Liver (tissue), 8 donors: ENCODE measurements at regions not wholly inside any gene's neighbourhood (a gene's known extent, or its start where the extent isn't known, plus 50 kb on each side); places are given as distances from the start of the nearest gene placed in this dataset.

Source experiments
- DNase-seq: peaks from one replicate; pipeline ENCODE4 v3.0.0-alpha.2; 2017; ENCODE audit warnings: low spot score
- H3K27ac ChIP-seq, 2 donors: one replicate each; pipeline ENCODE4 v1.7.0; 2013; ENCODE audit warnings: inconsistent platforms in 2 of 2, low read length in 2 of 2, control low read depth in 1 of 2, low read depth in 1 of 2, mild to moderate bottlenecking in 1 of 2
- H3K27me3 ChIP-seq, 4 donors: one replicate each; pipeline versions ENCODE4 v1.6.1 to v1.7.0; 2013; ENCODE audit warnings: low read length in 3 of 4, inconsistent platforms in 1 of 4, mild to moderate bottlenecking in 1 of 4, moderate library complexity in 1 of 4; ENCODE audit not compliant: control insufficient read depth in 4 of 4, insufficient read depth in 4 of 4
- H3K36me3 ChIP-seq, 4 donors: one replicate each; pipeline versions ENCODE4 v1.6.1 to v1.7.0; 2013; ENCODE audit warnings: low read length in 3 of 4, mild to moderate bottlenecking in 3 of 4, low read depth in 1 of 4, moderate library complexity in 1 of 4; ENCODE audit not compliant: control insufficient read depth in 4 of 4, insufficient read depth in 3 of 4
- H3K4me1 ChIP-seq, 4 donors: one replicate each; pipeline versions ENCODE4 v1.6.1 to v1.7.0; 2013; ENCODE audit warnings: low read length in 3 of 4, mild to moderate bottlenecking in 3 of 4, moderate library complexity in 1 of 4; ENCODE audit not compliant: control insufficient read depth in 4 of 4, insufficient read depth in 4 of 4
- H3K4me3 ChIP-seq, 3 donors: one replicate each; pipeline versions ENCODE4 v1.6.1 to v1.7.0; 2013; ENCODE audit warnings: low read length in 3 of 3, control low read depth in 1 of 3, low read depth in 1 of 3, mild to moderate bottlenecking in 1 of 3
- H3K9ac ChIP-seq, 2 donors: one replicate each; pipeline ENCODE4 v1.7.0; 2013; ENCODE audit warnings: low read length in 2 of 2, mild to moderate bottlenecking in 2 of 2, moderate library complexity in 2 of 2, control low read depth in 1 of 2, low read depth in 1 of 2
- H3K9me3 ChIP-seq, 4 donors: one replicate each; pipeline versions ENCODE4 v1.6.1 to v1.7.0; 2013; ENCODE audit warnings: low read length in 3 of 4; ENCODE audit not compliant: control insufficient read depth in 4 of 4
- ATF3 ChIP-seq: IDR thresholded peaks from 2 replicates; pipeline ENCODE4 v1.6.1; 2016; ENCODE audit warnings: antibody characterized with exemption
- CTCF ChIP-seq: fragments of 150-350 bp; IDR thresholded peaks from 2 replicates; pipeline ENCODE4 v1.5.1; 2017; ENCODE audit warnings: improper control_type of control experiment, low read depth, low read length; ENCODE audit not compliant: missing input control
- EGR1 ChIP-seq, 2 donors: IDR thresholded peaks; 2 replicates each; pipeline ENCODE4 v1.6.1; 2016 to 2018; ENCODE audit warnings: antibody characterized with exemption in 2 of 2, low read depth in 2 of 2
- FOXA1 ChIP-seq: IDR thresholded peaks from 2 replicates; pipeline ENCODE4 v1.6.1; 2016; ENCODE audit warnings: antibody characterized with exemption
- FOXA2 ChIP-seq: IDR thresholded peaks from 2 replicates; pipeline ENCODE4 v1.6.1; 2016; ENCODE audit warnings: antibody characterized with exemption
- GABPA ChIP-seq, 2 donors: IDR thresholded peaks in 1 of 2; conservative IDR thresholded peaks in 1 of 2; 2 replicates each; pipeline ENCODE4 v1.6.1; 2016; ENCODE audit warnings: antibody characterized with exemption in 2 of 2, mild to moderate bottlenecking in 1 of 2, moderate library complexity in 1 of 2
- HNF4A ChIP-seq, 2 donors: conservative IDR thresholded peaks; 2 replicates each; pipeline ENCODE4 v1.6.1; 2016; ENCODE audit warnings: antibody characterized with exemption in 2 of 2, mild to moderate bottlenecking in 2 of 2
- HNF4G ChIP-seq: IDR thresholded peaks from 2 replicates; pipeline ENCODE4 v1.6.1; 2016; ENCODE audit warnings: antibody characterized with exemption
- JUND ChIP-seq, 2 donors: IDR thresholded peaks; 2 replicates each; pipeline ENCODE4 v1.6.1; 2016; ENCODE audit warnings: antibody characterized with exemption in 2 of 2
- MAX ChIP-seq: IDR thresholded peaks from 2 replicates; pipeline ENCODE4 v1.6.1; 2016; ENCODE audit warnings: antibody characterized with exemption
- NR2F2 ChIP-seq: IDR thresholded peaks from 2 replicates; pipeline ENCODE4 v1.6.1; 2016; ENCODE audit warnings: antibody characterized with exemption
- RAD21 ChIP-seq, 2 donors: IDR thresholded peaks; 2 replicates each; pipeline ENCODE4 v1.6.1; 2016; ENCODE audit warnings: antibody characterized with exemption in 2 of 2, mild to moderate bottlenecking in 2 of 2
- REST ChIP-seq: IDR thresholded peaks from 2 replicates; pipeline ENCODE4 v1.6.1; 2016; ENCODE audit warnings: antibody characterized with exemption, mild to moderate bottlenecking
- RXRA ChIP-seq, 2 donors: IDR thresholded peaks; 2 replicates each; pipeline ENCODE4 v1.6.1; 2017 to 2018; ENCODE audit warnings: antibody characterized with exemption in 2 of 2, mild to moderate bottlenecking in 1 of 2
- SP1 ChIP-seq: IDR thresholded peaks from 2 replicates; pipeline ENCODE4 v1.6.1; 2018; ENCODE audit warnings: antibody characterized with exemption, mild to moderate bottlenecking
- TAF1 ChIP-seq: conservative IDR thresholded peaks from 2 replicates; pipeline ENCODE4 v1.6.1; 2016; ENCODE audit warnings: antibody characterized with exemption, mild to moderate bottlenecking
- YY1 ChIP-seq: IDR thresholded peaks from 2 replicates; pipeline ENCODE4 v1.6.1; 2016; ENCODE audit warnings: antibody characterized with exemption, mild to moderate bottlenecking
- ZBTB33 ChIP-seq: IDR thresholded peaks from 2 replicates; pipeline ENCODE4 v1.6.1; 2016; ENCODE audit warnings: antibody characterized with exemption
- WGBS: extraction: QIAGEN DNeasy Blood & Tissue Kit; methylation state at CpG from one replicate; pipeline ENCODE4 v1.1.7; 2013; 5-methylcytosine and 5-hydroxymethylcytosine counted together
- donor health status: healthy.
- donor health status: healthy.
- donor health status: healthy.
- donor health status: healthy.
- donor health status: healthy.

- Histone ChIP-seq H3K4me1 (no peaks in the 10 kb centered on the region), H3K27me3 (peaks cover 0 to 3% (median 0%) of the 10 kb centered on the region in 4 donors), H3K4me3 (no peak overlapping the region), H3K9ac (no peak overlapping the region), H3K9me3 (no peaks in the 10 kb centered on the region), H3K27ac (no peak overlapping the region), H3K36me3 (no peaks in the 10 kb centered on the region)
- 81% methylated on average over 10 of the region's 10 CpGs for WGBS
- no peak for TF ChIP-seq ZBTB33
- no peak for TF ChIP-seq SP1
- TF ChIP-seq JUND (IDR thresholded peaks at IDR 0.05) = no peak
- no peak for TF ChIP-seq FOXA2
- TF ChIP-seq HNF4A (conservative IDR thresholded peaks at IDR 0.05) = no peak
- TF ChIP-seq HNF4G = no peak
- no peak for TF ChIP-seq MAX
- TF ChIP-seq FOXA1 = no peak
- TF ChIP-seq GABPA (IDR thresholded peaks at IDR 0.05 in 1 of 2, conservative IDR thresholded peaks at IDR 0.05 in 1 of 2) = no peak
- no peak for TF ChIP-seq ATF3
- TF ChIP-seq EGR1 (IDR thresholded peaks at IDR 0.05; ENCODE audit: low read depth in 2 of 2) = no peak
- TF ChIP-seq NR2F2 = no peak
- TF ChIP-seq RXRA (IDR thresholded peaks at IDR 0.05) = no peak
- no peak for TF ChIP-seq CTCF
- TF ChIP-seq TAF1 = no peak
- no peak for TF ChIP-seq YY1
- TF ChIP-seq RAD21 (IDR thresholded peaks at IDR 0.05) = no peak
- DNase-seq = no peak
Measured at GRCh38 chr6:15888798-15889772, 226.3 kb upstream of the DTNBP1 start.

- 78% methylated on average over 10 of the region's 10 CpGs for WGBS
- no peak overlapping the region for H3K9ac ChIP-seq
- TF ChIP-seq REST (no peak), HNF4A (conservative IDR thresholded peaks at IDR 0.05) (no peak), CTCF (no peak), GABPA (IDR thresholded peaks at IDR 0.05 in 1 of 2, conservative IDR thresholded peaks at IDR 0.05 in 1 of 2) (no peak), YY1 (no peak), RAD21 (IDR thresholded peaks at IDR 0.05) (no peak), ATF3 (no peak), FOXA1 (no peak)
- no peaks in the 10 kb centered on the region for H3K9me3 ChIP-seq
- H3K27ac ChIP-seq = no peak overlapping the region
- no peak for DNase-seq
- no peaks in the 10 kb centered on the region for H3K36me3 ChIP-seq
- no peak overlapping the region for H3K4me3 ChIP-seq
- H3K27me3 ChIP-seq = peaks cover 0 to 3% (median 0%) of the 10 kb centered on the region in 4 donors
- H3K4me1 ChIP-seq = no peaks in the 10 kb centered on the region
Measured at GRCh38 chr6:15887491-15888461, 224.9 kb upstream of the DTNBP1 start.
